ENCODE measurements at regions not wholly inside any gene's neighbourhood (a gene's known extent, or its start where the extent isn't known, plus 50 kb on each side); places are given as distances from the start of the nearest gene placed in this dataset.
A peak's percentile ranks its signal among the peaks of the same experiment; 100 is the strongest.

GRCh38 chr10:118966850-118967125 is 62.7 kb upstream of the NANOS1 start:
- WGBS, 2 experiments (ENCODE audit: insufficient coverage in 1 of 2, insufficient read length in 1 of 2) = 93 to 95% methylated on average over 4 of the region's 4 CpGs
- Histone ChIP-seq H3K27ac (ENCODE audit: low read depth, low read length) (no peak overlapping the region), H3K27me3 (ENCODE audit: control insufficient read depth, insufficient read depth, low read length, poor library complexity, severe bottlenecking) (no peaks in the 10 kb centered on the region), H3K4me3 (ENCODE audit: low read length) (no peak overlapping the region), H3K4me1 (ENCODE audit: control insufficient read depth, insufficient read depth, low read length) (no peaks in the 10 kb centered on the region), H3K9ac (ENCODE audit: extremely low read depth, low read length, poor library complexity, severe bottlenecking) (no peak overlapping the region), H3K36me3 (ENCODE audit: control insufficient read depth, insufficient read depth, low read length) (no peaks in the 10 kb centered on the region), H3K9me3 (ENCODE audit: control insufficient read depth, low read length) (no peaks in the 10 kb centered on the region)
- no peak overlapping the region for H3K4me3 Mint-ChIP-seq
- H3K9me3 Mint-ChIP-seq = no peaks in the 10 kb centered on the region
- no peak for DNase-seq
- peaks cover 1% of the 10 kb centered on the region for H3K27me3 Mint-ChIP-seq (ENCODE audit: insufficient read depth)
- H3K27ac Mint-ChIP-seq = no peak overlapping the region
- TF ChIP-seq, protein P1, sequence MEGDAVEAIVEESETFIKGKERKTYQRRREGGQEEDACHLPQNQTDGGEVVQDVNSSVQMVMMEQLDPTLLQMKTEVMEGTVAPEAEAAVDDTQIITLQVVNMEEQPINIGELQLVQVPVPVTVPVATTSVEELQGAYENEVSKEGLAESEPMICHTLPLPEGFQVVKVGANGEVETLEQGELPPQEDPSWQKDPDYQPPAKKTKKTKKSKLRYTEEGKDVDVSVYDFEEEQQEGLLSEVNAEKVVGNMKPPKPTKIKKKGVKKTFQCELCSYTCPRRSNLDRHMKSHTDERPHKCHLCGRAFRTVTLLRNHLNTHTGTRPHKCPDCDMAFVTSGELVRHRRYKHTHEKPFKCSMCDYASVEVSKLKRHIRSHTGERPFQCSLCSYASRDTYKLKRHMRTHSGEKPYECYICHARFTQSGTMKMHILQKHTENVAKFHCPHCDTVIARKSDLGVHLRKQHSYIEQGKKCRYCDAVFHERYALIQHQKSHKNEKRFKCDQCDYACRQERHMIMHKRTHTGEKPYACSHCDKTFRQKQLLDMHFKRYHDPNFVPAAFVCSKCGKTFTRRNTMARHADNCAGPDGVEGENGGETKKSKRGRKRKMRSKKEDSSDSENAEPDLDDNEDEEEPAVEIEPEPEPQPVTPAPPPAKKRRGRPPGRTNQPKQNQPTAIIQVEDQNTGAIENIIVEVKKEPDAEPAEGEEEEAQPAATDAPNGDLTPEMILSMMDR (conservative IDR thresholded peaks at IDR 0.05) = no peak
- no peaks in the 10 kb centered on the region for H3K36me3 Mint-ChIP-seq (ENCODE audit: low read depth)
- H3K4me1 Mint-ChIP-seq = peaks cover 8% of the 10 kb centered on the region

DNA sequence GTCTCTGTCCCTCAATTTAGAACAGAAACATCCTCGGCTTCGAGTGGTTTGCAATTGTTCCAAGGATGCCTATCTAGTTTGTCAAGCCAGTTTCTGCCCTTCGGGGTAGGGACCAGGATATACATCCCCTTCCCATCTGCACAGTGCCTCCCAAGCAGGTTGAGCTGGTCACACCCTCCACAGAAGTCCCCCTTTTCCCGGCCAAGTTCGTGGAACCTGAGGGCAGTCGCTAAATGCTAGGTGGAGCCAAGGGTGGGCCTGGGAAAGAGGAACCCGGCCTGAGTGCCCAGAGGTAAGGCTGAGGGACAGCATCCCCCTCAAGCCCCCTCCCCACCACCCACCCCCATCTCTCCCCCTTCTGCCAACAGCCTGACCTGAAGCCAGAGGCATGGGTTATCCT is 62.4 kb upstream of the NANOS1 start:
- peak; percentile 25 for DNase-seq
- no peaks in the 10 kb centered on the region for H3K36me3 Mint-ChIP-seq (ENCODE audit: low read depth)

DNA sequence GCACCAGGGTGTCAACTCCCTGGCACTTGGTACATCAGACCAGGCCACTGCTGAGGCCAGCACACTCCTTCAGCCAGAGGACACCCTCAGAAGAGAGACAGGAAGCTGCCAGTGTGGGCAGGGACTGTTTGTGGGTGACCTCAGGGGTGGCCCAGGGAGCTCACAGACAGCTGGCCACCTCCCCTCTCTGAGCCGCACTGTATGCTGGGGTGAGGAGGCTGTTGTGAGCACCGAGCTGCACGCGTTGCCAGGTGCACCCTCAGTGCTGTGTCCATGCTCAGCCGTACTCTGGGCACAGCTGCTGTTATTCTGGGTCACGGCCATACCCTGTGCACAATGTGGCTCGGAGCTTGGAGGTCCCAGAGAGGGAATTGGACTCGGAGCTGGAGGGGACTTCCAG is 61.5 kb upstream of the NANOS1 start:
- Histone ChIP-seq H3K27me3 (ENCODE audit: control insufficient read depth, insufficient read depth, low read length, poor library complexity, severe bottlenecking) (no peaks in the 10 kb centered on the region), H3K4me3 (ENCODE audit: low read length) (no peak overlapping the region), H3K4me1 (ENCODE audit: control insufficient read depth, insufficient read depth, low read length) (no peaks in the 10 kb centered on the region), H3K9ac (ENCODE audit: extremely low read depth, low read length, poor library complexity, severe bottlenecking) (no peak overlapping the region), H3K36me3 (ENCODE audit: control insufficient read depth, insufficient read depth, low read length) (no peaks in the 10 kb centered on the region), H3K9me3 (ENCODE audit: control insufficient read depth, low read length) (no peaks in the 10 kb centered on the region), H3K27ac (ENCODE audit: low read depth, low read length) (no peak overlapping the region)
- H3K4me3 Mint-ChIP-seq = no peak overlapping the region
- H3K36me3 Mint-ChIP-seq (ENCODE audit: low read depth) = no peaks in the 10 kb centered on the region
- no peak overlapping the region for H3K27ac Mint-ChIP-seq
- peak; percentile 33 for DNase-seq
- peaks cover 1% of the 10 kb centered on the region for H3K27me3 Mint-ChIP-seq (ENCODE audit: insufficient read depth)
- H3K4me1 Mint-ChIP-seq = peaks cover 4% of the 10 kb centered on the region
- 75 to 81% methylated on average over 4 to 8 of the region's 8 CpGs for WGBS, 2 experiments (ENCODE audit: insufficient coverage in 1 of 2, insufficient read length in 1 of 2)
- TF ChIP-seq, protein P1 (conservative IDR thresholded peaks at IDR 0.05) = no peak
- H3K9me3 Mint-ChIP-seq = peaks cover 2% of the 10 kb centered on the region

More for the DNA sequence above, 62.4 kb upstream of the NANOS1 start:
- Histone ChIP-seq H3K9ac (ENCODE audit: extremely low read depth, low read length, poor library complexity, severe bottlenecking) (no peak overlapping the region), H3K36me3 (ENCODE audit: control insufficient read depth, insufficient read depth, low read length) (no peaks in the 10 kb centered on the region), H3K4me3 (ENCODE audit: low read length) (no peak overlapping the region), H3K27me3 (ENCODE audit: control insufficient read depth, insufficient read depth, low read length, poor library complexity, severe bottlenecking) (no peaks in the 10 kb centered on the region), H3K27ac (ENCODE audit: low read depth, low read length) (no peak overlapping the region), H3K9me3 (ENCODE audit: control insufficient read depth, low read length) (no peaks in the 10 kb centered on the region), H3K4me1 (ENCODE audit: control insufficient read depth, insufficient read depth, low read length) (no peaks in the 10 kb centered on the region)
- H3K27ac Mint-ChIP-seq = no peak overlapping the region
- H3K27me3 Mint-ChIP-seq (ENCODE audit: insufficient read depth) = peaks cover 1% of the 10 kb centered on the region
- H3K9me3 Mint-ChIP-seq = no peaks in the 10 kb centered on the region
- H3K4me1 Mint-ChIP-seq = peaks cover 4% of the 10 kb centered on the region
- no peak overlapping the region for H3K4me3 Mint-ChIP-seq
- TF ChIP-seq, protein P1 (conservative IDR thresholded peaks at IDR 0.05) = no peak
- WGBS, 2 experiments (ENCODE audit: insufficient coverage in 1 of 2, insufficient read length in 1 of 2) = 79 to 100% methylated on average over 3 to 7 of the region's 7 CpGs

Measured in endodermal cell (in vitro differentiated cells).